Fibroblast of lung (primary cell): ENCODE measurements at regions not wholly inside any gene's neighbourhood (a gene's known extent, or its start where the extent isn't known, plus 50 kb on each side); places are given as distances from the start of the nearest gene placed in this dataset.

Experiments
- CTCF ChIP-seq, 2 donors: IDR thresholded peaks in 1 of 2; conservative IDR thresholded peaks in 1 of 2; 1 replicate in 1 of 2; 2 replicates in 1 of 2; pipeline ENCODE4 v1.5.1; 2011 to 2012; ENCODE audit warnings: low read length in 2 of 2, control low read depth in 1 of 2, inconsistent platforms in 1 of 2, low read depth in 1 of 2, mild to moderate bottlenecking in 1 of 2
- EZH2 ChIP-seq: IDR thresholded peaks from 2 replicates; pipeline ENCODE4 v1.5.1; 2012; ENCODE audit warnings: low read length, control low read depth, mild to moderate bottlenecking; ENCODE audit errors: missing control alignments

- TF ChIP-seq CTCF (conservative IDR thresholded peaks at IDR 0.05 in 1 of 2, IDR thresholded peaks at IDR 0.05 in 1 of 2; ENCODE audit: low read depth in 1 of 2, low read length in 2 of 2) (no peak), EZH2 (no peak)
Observed at GRCh38 chrX:39425124-39425806, 624.0 kb downstream of the MID1IP1 start.
